ENCODE measurements at regions not wholly inside any gene's neighbourhood (a gene's known extent, or its start where the extent isn't known, plus 50 kb on each side); places are given as distances from the start of the nearest gene placed in this dataset.

DNA sequence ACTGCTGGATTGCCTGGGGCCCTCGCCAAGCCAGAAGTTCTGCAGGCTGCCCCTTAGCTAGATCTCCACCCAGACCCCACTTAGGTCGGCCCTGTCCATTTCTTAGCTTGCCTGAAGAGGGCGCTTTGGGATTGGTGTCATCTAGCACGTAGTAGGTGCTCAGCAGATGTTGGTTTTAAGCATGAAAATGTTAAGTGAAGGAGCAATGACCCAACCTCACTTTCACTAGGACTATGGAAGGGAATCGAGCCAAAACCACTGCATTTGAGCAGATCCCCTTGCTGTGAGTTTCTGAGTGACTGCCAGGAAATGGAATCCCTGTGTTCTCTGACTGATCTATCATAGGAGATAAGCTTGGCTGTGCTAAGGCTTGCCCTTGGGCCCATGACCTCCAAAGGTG, 131.7 kb upstream of the EEPD1 start:
- TF ChIP-seq CTCF (IDR thresholded peaks at IDR 0.05; ENCODE audit: low read depth, low read length) = peak; percentile 81
- TF ChIP-seq EZH2phosphoT487 (IDR thresholded peaks at IDR 0.05; ENCODE audit: low read depth) = no peak
